ENCODE measurements at regions not wholly inside any gene's neighbourhood (a gene's known extent, or its start where the extent isn't known, plus 50 kb on each side); places are given as distances from the start of the nearest gene placed in this dataset.

DNA sequence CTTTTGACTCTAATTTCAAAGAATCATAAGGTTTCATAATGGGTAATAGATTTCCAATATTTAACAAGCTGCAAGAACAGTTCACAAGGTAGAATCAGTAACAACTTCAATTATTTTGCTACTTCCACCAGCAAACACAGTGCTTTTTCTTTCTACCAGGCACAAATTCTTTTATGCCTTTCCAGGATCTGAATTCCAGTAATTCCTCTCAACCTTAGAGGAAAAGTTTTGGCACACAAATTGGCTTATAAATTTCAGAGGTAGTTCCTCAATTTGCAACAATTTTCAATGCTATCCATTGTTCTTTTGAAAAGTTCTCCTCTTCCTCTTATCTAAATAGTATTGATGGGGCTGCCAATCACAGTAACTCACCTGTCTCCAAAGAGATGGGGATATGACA lies 665.4 kb upstream of the PHF14 start:
- TF ChIP-seq CTCF (IDR thresholded peaks at IDR 0.05; ENCODE audit: poor library complexity), result no peak
- no peak for TF ChIP-seq EZH2phosphoT487 (IDR thresholded peaks at IDR 0.05; ENCODE audit: low read depth, severe bottlenecking, unreplicated experiment)
- TF ChIP-seq EZH2 (IDR thresholded peaks at IDR 0.05; ENCODE audit: borderline replicate concordance), result no peak

Measured in hepatocyte (in vitro differentiated cells).